ENCODE measurements at regions not wholly inside any gene's neighbourhood (a gene's known extent, or its start where the extent isn't known, plus 50 kb on each side); places are given as distances from the start of the nearest gene placed in this dataset.

- TF ChIP-seq ZFX (IDR thresholded peaks at IDR 0.05) = no peak
- TF ChIP-seq YY1 (IDR thresholded peaks at IDR 0.05; ENCODE audit: extremely low read depth, insufficient replicate concordance, low read depth, low read length) = no peak
- no peak for TF ChIP-seq EZH2 (IDR thresholded peaks at IDR 0.05)
- TF ChIP-seq CTCF (IDR thresholded peaks at IDR 0.05 in 2 of 3, conservative IDR thresholded peaks at IDR 0.05 in 1 of 3; ENCODE audit: borderline replicate concordance in 1 of 3, insufficient read depth in 1 of 3, low read depth in 2 of 3, low read length in 2 of 3) = peak in 2 of 3 experiments; percentile 42 to 58; a peak in 4 of 6 replicates
- peak; percentile 69 for TF ChIP-seq RAD21 (IDR thresholded peaks at IDR 0.05; ENCODE audit: low read depth)
- TF ChIP-seq MAX (IDR thresholded peaks at IDR 0.05) = no peak
- TF ChIP-seq ATF3 (IDR thresholded peaks at IDR 0.05) = no peak
- no peak for TF ChIP-seq REST (IDR thresholded peaks at IDR 0.05; ENCODE audit: low read depth)
- no peak for TF ChIP-seq POLR2AphosphoS5 (IDR thresholded peaks at IDR 0.05; ENCODE audit: low read depth, low read length)
- no peak for TF ChIP-seq SIN3A (IDR thresholded peaks at IDR 0.05; ENCODE audit: low read depth)
- TF ChIP-seq POLR2A (IDR thresholded peaks at IDR 0.05; ENCODE audit: borderline replicate concordance, extremely low read depth, insufficient read depth, insufficient read length) = no peak
- TF ChIP-seq ELF1 (IDR thresholded peaks at IDR 0.05; ENCODE audit: borderline replicate concordance, low read depth) = no peak
- no peak for TF ChIP-seq EZH2phosphoT487 (IDR thresholded peaks at IDR 0.05; ENCODE audit: borderline replicate concordance)
Observed at GRCh38 chr4:104015680-104016079, 295.9 kb upstream of the TACR3 start.
